ENCODE measurements at regions not wholly inside any gene's neighbourhood (a gene's known extent, or its start where the extent isn't known, plus 50 kb on each side); places are given as distances from the start of the nearest gene placed in this dataset.

GRCh38 chr2:42879913-42880737 is 87.7 kb upstream of the HAAO start:
- no peak for TF ChIP-seq CTCF (IDR thresholded peaks at IDR 0.05)
- no peak for TF ChIP-seq EP300 (IDR thresholded peaks at IDR 0.05)

All from tibial nerve (tissue), 4 donors.